HL-60 (cell line): ENCODE measurements at regions not wholly inside any gene's neighbourhood (a gene's known extent, or its start where the extent isn't known, plus 50 kb on each side); places are given as distances from the start of the nearest gene placed in this dataset.

Experiments used
- CTCF ChIP-seq: IDR thresholded peaks from one replicate; pipeline ENCODE4 v1.5.1; 2011; ENCODE audit warnings: low read length, control low read depth, inconsistent platforms; ENCODE audit not compliant: insufficient read depth
- GABPA ChIP-seq: IDR thresholded peaks from 2 replicates; pipeline ENCODE4 v1.6.1; 2012; ENCODE audit warnings: low read depth
- POLR2AphosphoS5 ChIP-seq: IDR thresholded peaks from 2 replicates; pipeline ENCODE4 v1.6.1; 2012; ENCODE audit warnings: low read depth
- SPI1 ChIP-seq: IDR thresholded peaks from 2 replicates; pipeline ENCODE4 v1.6.1; 2012; ENCODE audit warnings: low read depth, mild to moderate bottlenecking, borderline replicate concordance

GRCh38 chr4:189498457-189498856 is 442.2 kb upstream of the FRG1 start:
- TF ChIP-seq CTCF, result no peak
- no peak for TF ChIP-seq GABPA
- TF ChIP-seq POLR2AphosphoS5, result no peak
- no peak for TF ChIP-seq SPI1
